ENCODE measurements at regions not wholly inside any gene's neighbourhood (a gene's known extent, or its start where the extent isn't known, plus 50 kb on each side); places are given as distances from the start of the nearest gene placed in this dataset.

- no peak for DNase-seq (ENCODE audit: low spot score)
- in situ Hi-C loops (cut with MboI; ENCODE audit: low sequenced_read_pairs, unreplicated experiment) = no loop called here
- TF ChIP-seq CTCF (IDR thresholded peaks at IDR 0.05; ENCODE audit: borderline replicate concordance, control extremely low read depth, extremely low read depth, insufficient read depth, missing control alignments) = no peak
Measured at GRCh38 chr4:189304167-189304566, 636.5 kb upstream of the FRG1 start.

GRCh38 chr4:189304809-189305208 is 635.9 kb upstream of the FRG1 start:
- no peak for DNase-seq (ENCODE audit: low spot score)
- no peak for TF ChIP-seq CTCF (IDR thresholded peaks at IDR 0.05; ENCODE audit: borderline replicate concordance, control extremely low read depth, extremely low read depth, insufficient read depth, missing control alignments)
- in situ Hi-C loops (cut with MboI; ENCODE audit: low sequenced_read_pairs, unreplicated experiment) = no loop called here

GRCh38 chr4:189305500-189305899 is 635.2 kb upstream of the FRG1 start:
- DNase-seq (ENCODE audit: low spot score) = no peak
- in situ Hi-C loops (cut with MboI; ENCODE audit: low sequenced_read_pairs, unreplicated experiment) = no loop called here
- TF ChIP-seq CTCF (IDR thresholded peaks at IDR 0.05; ENCODE audit: borderline replicate concordance, control extremely low read depth, extremely low read depth, insufficient read depth, missing control alignments) = no peak

- no peak for TF ChIP-seq CTCF (IDR thresholded peaks at IDR 0.05; ENCODE audit: borderline replicate concordance, control extremely low read depth, extremely low read depth, insufficient read depth, missing control alignments)
- in situ Hi-C loops (cut with MboI; ENCODE audit: low sequenced_read_pairs, unreplicated experiment) = no loop called here
Measured at GRCh38 chr4:189311251-189311650, 629.4 kb upstream of the FRG1 start.

GRCh38 chr4:189313064-189313463 is 627.6 kb upstream of the FRG1 start:
- no peak for TF ChIP-seq CTCF (IDR thresholded peaks at IDR 0.05; ENCODE audit: borderline replicate concordance, control extremely low read depth, extremely low read depth, insufficient read depth, missing control alignments)
- in situ Hi-C loops (cut with MboI; ENCODE audit: low sequenced_read_pairs, unreplicated experiment) = no loop called here
- DNase-seq (ENCODE audit: low spot score) = no peak

More at GRCh38 chr4:189311251-189311650, 629.4 kb upstream of the FRG1 start:
- DNase-seq (ENCODE audit: low spot score) = no peak

GRCh38 chr4:189313861-189314513 is 626.7 kb upstream of the FRG1 start:
- in situ Hi-C loops (cut with MboI; ENCODE audit: low sequenced_read_pairs, unreplicated experiment) = no loop called here
- DNase-seq (ENCODE audit: low spot score) = no peak
- TF ChIP-seq CTCF (IDR thresholded peaks at IDR 0.05; ENCODE audit: borderline replicate concordance, control extremely low read depth, extremely low read depth, insufficient read depth, missing control alignments) = no peak
